GM23338 (cell line): ENCODE measurements at regions not wholly inside any gene's neighbourhood (a gene's known extent, or its start where the extent isn't known, plus 50 kb on each side); places are given as distances from the start of the nearest gene placed in this dataset.

Experiments used
- ATAC-seq: fragments of 200-7000 bp; cut with Tn5 transposase; 3 replicates; pipeline ENCODE4 v1.9.1; 2020
- DNase-seq: peaks from one replicate; pipeline ENCODE4 v3.0.0-alpha.2; 2015; ENCODE audit warnings: low spot score
- H2AFZ ChIP-seq: fragments of 200-600 bp; sonication (generic); 2 replicates; pipeline ENCODE4 v1.8.0; 2016; ENCODE audit warnings: antibody characterized with exemption, mild to moderate bottlenecking, moderate library complexity
- H3F3A ChIP-seq: fragments of 200-600 bp; sonication (generic); replicated peaks from 2 replicates; pipeline ENCODE4 v1.8.0; 2017; ENCODE audit warnings: antibody characterized with exemption, mixed run types, low read depth
- H3K27ac ChIP-seq: fragments of 200-600 bp; sonication (generic); 2 replicates; pipeline ENCODE4 v1.6.1; 2016; ENCODE audit warnings: low read depth
- H3K27me3 ChIP-seq: fragments of 200-600 bp; sonication (generic); 2 replicates; pipeline ENCODE4 v1.8.0; 2016; ENCODE audit warnings: mild to moderate bottlenecking, mixed run types, moderate library complexity; ENCODE audit not compliant: insufficient read depth
- H3K36me3 ChIP-seq: fragments of 200-600 bp; sonication (generic); 2 replicates; pipeline ENCODE4 v1.8.0; 2016; ENCODE audit warnings: mild to moderate bottlenecking; ENCODE audit not compliant: insufficient read depth
- H3K4me1 ChIP-seq: fragments of 200-600 bp; sonication (generic); 2 replicates; pipeline ENCODE4 v1.8.0; 2016; ENCODE audit warnings: mild to moderate bottlenecking, moderate library complexity; ENCODE audit not compliant: insufficient read depth
- H3K4me2 ChIP-seq: fragments of 200-600 bp; sonication (generic); 2 replicates; pipeline ENCODE4 v1.7.1; 2017; ENCODE audit warnings: mixed run types
- H3K4me3 ChIP-seq: fragments of 200-600 bp; sonication (generic); 2 replicates; pipeline ENCODE4 v1.6.1; 2016; ENCODE audit warnings: mixed run types
- H3K79me2 ChIP-seq: fragments of 200-600 bp; sonication (generic); replicated peaks from 2 replicates; pipeline ENCODE4 v1.8.0; 2017; ENCODE audit warnings: mild to moderate bottlenecking; ENCODE audit not compliant: insufficient read depth
- H3K9me2 ChIP-seq: fragments of 200-600 bp; sonication (generic); 2 replicates; pipeline ENCODE4 v1.8.0; 2017; ENCODE audit not compliant: insufficient read depth
- H4K20me1 ChIP-seq: fragments of 200-600 bp; sonication (generic); replicated peaks from 2 replicates; pipeline ENCODE4 v1.8.0; 2017; ENCODE audit warnings: mild to moderate bottlenecking; ENCODE audit not compliant: insufficient read depth
- H3K27ac Mint-ChIP-seq: 2 replicates; pipeline ENCODE4 v1.8.0; 2020; ENCODE audit warnings: inconsistent platforms, mild to moderate bottlenecking, moderate library complexity, mixed read lengths
- H3K27me3 Mint-ChIP-seq: 3 replicates; pipeline ENCODE4 v1.8.0; 2022; ENCODE audit warnings: low read depth, mild to moderate bottlenecking, moderate library complexity, mixed read lengths, inconsistent platforms; ENCODE audit not compliant: insufficient read depth, poor library complexity
- H3K36me3 Mint-ChIP-seq: 3 replicates; pipeline ENCODE4 v1.8.0; 2021; ENCODE audit warnings: low read depth, mild to moderate bottlenecking, inconsistent platforms, moderate library complexity, mixed read lengths
- H3K4me1 Mint-ChIP-seq: 3 replicates; pipeline ENCODE4 v1.8.0; 2020; ENCODE audit warnings: mild to moderate bottlenecking, inconsistent platforms, mixed read lengths
- H3K4me3 Mint-ChIP-seq: 3 replicates; pipeline ENCODE4 v1.8.0; 2021; ENCODE audit warnings: moderate library complexity, mild to moderate bottlenecking, inconsistent platforms, mixed read lengths
- H3K9me3 Mint-ChIP-seq: 3 replicates; pipeline ENCODE4 v1.8.0; 2020; ENCODE audit warnings: moderate library complexity, mild to moderate bottlenecking, inconsistent platforms, mixed read lengths
- EZH2 ChIP-seq: fragments of 200-600 bp; sonication (generic); IDR thresholded peaks from one replicate; pipeline ENCODE4 v1.8.0; 2017; ENCODE audit warnings: antibody characterized with exemption, mild to moderate bottlenecking, low read depth; ENCODE audit not compliant: unreplicated experiment
- EZH2phosphoT487 ChIP-seq: fragments of 200-600 bp; sonication (generic); IDR thresholded peaks from one replicate; pipeline ENCODE4 v1.8.1; 2018; ENCODE audit warnings: antibody characterized with exemption; ENCODE audit not compliant: unreplicated experiment
- JUNB ChIP-seq: IDR thresholded peaks from one replicate; pipeline ENCODE4 v1.6.1; 2016; ENCODE audit warnings: antibody characterized with exemption; ENCODE audit not compliant: unreplicated experiment
- NANOG ChIP-seq: IDR thresholded peaks from 2 replicates; pipeline ENCODE4 v1.6.1; 2016; ENCODE audit warnings: antibody characterized with exemption, borderline replicate concordance
- STAT1 ChIP-seq: IDR thresholded peaks from one replicate; pipeline ENCODE4 v1.6.1; 2016; ENCODE audit warnings: antibody characterized with exemption; ENCODE audit not compliant: unreplicated experiment
- ZNF114 ChIP-seq: fragments of 250-450 bp; sonication (Bioruptor Pico); IDR thresholded peaks from 2 replicates; pipeline ENCODE4 v1.5.0; 2020; ENCODE audit warnings: mild to moderate bottlenecking, moderate library complexity
- TF ChIP-seq, protein P1 (sequence below), 2 experiments: fragments of 200-600 bp in 1 of 2; sonication (generic) in 1 of 2; conservative IDR thresholded peaks; 2 replicates each; pipeline versions ENCODE4 v1.5.1 to v1.6.1; 2016 to 2017; ENCODE audit warnings: antibody characterized with exemption in 2 of 2, low read depth in 2 of 2, mild to moderate bottlenecking in 2 of 2, moderate library complexity in 1 of 2
- TF ChIP-seq, protein P2 (sequence below): fragments of 250-450 bp; sonication (Bioruptor Pico); IDR thresholded peaks from 2 replicates; pipeline ENCODE4 v1.5.0; 2020; ENCODE audit warnings: mild to moderate bottlenecking, moderate library complexity
- TF ChIP-seq, protein P3 (sequence below): IDR thresholded peaks from one replicate; pipeline ENCODE4 v1.6.1; 2018; ENCODE audit warnings: antibody characterized with exemption; ENCODE audit not compliant: unreplicated experiment

DNA sequence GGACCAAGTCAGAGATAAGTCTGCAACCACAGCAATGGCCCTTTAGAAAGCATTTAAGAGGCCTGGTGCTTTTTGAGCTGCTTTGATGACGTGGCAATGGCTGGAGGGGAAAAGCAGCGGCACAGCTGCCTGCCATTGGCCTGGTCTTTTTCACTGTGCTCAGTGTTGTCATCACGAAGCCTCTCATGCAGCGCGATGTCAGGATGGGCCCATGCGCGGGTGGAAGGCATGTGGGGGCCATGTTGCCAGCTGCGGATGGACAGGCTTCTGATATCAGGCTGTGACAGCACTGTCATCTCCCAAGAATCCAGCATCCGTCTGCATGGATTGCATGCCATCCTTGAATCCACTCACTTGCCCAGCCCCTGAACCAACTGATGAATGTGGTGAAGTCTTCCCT lies 204.5 kb downstream of the ACKR3 start (continued):
- TF ChIP-seq, protein P1, sequence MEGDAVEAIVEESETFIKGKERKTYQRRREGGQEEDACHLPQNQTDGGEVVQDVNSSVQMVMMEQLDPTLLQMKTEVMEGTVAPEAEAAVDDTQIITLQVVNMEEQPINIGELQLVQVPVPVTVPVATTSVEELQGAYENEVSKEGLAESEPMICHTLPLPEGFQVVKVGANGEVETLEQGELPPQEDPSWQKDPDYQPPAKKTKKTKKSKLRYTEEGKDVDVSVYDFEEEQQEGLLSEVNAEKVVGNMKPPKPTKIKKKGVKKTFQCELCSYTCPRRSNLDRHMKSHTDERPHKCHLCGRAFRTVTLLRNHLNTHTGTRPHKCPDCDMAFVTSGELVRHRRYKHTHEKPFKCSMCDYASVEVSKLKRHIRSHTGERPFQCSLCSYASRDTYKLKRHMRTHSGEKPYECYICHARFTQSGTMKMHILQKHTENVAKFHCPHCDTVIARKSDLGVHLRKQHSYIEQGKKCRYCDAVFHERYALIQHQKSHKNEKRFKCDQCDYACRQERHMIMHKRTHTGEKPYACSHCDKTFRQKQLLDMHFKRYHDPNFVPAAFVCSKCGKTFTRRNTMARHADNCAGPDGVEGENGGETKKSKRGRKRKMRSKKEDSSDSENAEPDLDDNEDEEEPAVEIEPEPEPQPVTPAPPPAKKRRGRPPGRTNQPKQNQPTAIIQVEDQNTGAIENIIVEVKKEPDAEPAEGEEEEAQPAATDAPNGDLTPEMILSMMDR (conservative IDR thresholded peaks at IDR 0.05; ENCODE audit: low read depth in 2 of 2), result no peak
- TF ChIP-seq, protein P2, sequence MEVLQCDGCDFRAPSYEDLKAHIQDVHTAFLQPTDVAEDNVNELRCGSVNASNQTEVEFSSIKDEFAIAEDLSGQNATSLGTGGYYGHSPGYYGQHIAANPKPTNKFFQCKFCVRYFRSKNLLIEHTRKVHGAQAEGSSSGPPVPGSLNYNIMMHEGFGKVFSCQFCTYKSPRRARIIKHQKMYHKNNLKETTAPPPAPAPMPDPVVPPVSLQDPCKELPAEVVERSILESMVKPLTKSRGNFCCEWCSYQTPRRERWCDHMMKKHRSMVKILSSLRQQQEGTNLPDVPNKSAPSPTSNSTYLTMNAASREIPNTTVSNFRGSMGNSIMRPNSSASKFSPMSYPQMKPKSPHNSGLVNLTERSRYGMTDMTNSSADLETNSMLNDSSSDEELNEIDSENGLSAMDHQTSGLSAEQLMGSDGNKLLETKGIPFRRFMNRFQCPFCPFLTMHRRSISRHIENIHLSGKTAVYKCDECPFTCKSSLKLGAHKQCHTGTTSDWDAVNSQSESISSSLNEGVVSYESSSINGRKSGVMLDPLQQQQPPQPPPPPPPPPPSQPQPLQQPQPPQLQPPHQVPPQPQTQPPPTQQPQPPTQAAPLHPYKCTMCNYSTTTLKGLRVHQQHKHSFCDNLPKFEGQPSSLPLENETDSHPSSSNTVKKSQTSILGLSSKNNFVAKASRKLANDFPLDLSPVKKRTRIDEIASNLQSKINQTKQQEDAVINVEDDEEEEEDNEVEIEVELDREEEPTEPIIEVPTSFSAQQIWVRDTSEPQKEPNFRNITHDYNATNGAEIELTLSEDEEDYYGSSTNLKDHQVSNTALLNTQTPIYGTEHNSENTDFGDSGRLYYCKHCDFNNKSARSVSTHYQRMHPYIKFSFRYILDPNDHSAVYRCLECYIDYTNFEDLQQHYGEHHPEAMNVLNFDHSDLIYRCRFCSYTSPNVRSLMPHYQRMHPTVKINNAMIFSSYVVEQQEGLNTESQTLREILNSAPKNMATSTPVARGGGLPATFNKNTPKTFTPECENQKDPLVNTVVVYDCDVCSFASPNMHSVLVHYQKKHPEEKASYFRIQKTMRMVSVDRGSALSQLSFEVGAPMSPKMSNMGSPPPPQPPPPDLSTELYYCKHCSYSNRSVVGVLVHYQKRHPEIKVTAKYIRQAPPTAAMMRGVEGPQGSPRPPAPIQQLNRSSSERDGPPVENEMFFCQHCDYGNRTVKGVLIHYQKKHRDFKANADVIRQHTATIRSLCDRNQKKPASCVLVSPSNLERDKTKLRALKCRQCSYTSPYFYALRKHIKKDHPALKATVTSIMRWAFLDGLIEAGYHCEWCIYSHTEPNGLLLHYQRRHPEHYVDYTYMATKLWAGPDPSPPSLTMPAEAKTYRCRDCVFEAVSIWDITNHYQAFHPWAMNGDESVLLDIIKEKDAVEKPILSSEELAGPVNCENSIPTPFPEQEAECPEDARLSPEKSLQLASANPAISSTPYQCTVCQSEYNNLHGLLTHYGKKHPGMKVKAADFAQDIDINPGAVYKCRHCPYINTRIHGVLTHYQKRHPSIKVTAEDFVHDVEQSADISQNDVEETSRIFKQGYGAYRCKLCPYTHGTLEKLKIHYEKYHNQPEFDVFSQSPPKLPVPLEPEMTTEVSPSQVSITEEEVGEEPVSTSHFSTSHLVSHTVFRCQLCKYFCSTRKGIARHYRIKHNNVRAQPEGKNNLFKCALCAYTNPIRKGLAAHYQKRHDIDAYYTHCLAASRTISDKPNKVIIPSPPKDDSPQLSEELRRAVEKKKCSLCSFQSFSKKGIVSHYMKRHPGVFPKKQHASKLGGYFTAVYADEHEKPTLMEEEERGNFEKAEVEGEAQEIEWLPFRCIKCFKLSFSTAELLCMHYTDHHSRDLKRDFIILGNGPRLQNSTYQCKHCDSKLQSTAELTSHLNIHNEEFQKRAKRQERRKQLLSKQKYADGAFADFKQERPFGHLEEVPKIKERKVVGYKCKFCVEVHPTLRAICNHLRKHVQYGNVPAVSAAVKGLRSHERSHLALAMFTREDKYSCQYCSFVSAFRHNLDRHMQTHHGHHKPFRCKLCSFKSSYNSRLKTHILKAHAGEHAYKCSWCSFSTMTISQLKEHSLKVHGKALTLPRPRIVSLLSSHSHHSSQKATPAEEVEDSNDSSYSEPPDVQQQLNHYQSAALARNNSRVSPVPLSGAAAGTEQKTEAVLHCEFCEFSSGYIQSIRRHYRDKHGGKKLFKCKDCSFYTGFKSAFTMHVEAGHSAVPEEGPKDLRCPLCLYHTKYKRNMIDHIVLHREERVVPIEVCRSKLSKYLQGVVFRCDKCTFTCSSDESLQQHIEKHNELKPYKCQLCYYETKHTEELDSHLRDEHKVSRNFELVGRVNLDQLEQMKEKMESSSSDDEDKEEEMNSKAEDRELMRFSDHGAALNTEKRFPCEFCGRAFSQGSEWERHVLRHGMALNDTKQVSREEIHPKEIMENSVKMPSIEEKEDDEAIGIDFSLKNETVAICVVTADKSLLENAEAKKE (CRISPR knock-in tag), result no peak
- no peak for TF ChIP-seq STAT1
- TF ChIP-seq JUNB, result no peak
- TF ChIP-seq EZH2phosphoT487, result no peak

DNA sequence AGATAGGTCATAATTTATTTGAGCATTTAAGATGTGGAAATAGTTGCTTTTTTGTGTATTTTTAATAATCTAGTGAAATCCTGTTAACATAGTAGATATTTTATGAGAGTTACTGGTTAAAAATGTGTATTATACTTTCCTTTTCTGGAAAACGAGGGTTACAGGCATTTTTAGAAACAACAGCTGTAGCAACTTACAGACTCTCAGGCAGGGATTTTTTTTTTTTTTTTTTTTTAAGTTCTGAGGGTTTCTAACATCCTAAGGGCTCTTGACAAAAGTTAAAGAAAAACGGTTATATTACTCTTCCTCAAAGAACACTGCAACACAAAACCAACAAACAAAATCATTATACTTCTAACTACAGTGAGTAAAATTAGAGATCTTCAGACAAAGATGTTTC lies 205.9 kb downstream of the ACKR3 start:
- Histone ChIP-seq H3K4me3 (no peak overlapping the region), H3K9me2 (no peaks in the 10 kb centered on the region; the same call in 1 of the 2 replicates), H4K20me1 (no peaks in the 10 kb centered on the region), H3K4me2 (no peak overlapping the region), H3K27ac (no peak overlapping the region), H3K4me1 (no peaks in the 10 kb centered on the region), H3K79me2 (no peaks in the 10 kb centered on the region), H3K27me3 (no peaks in the 10 kb centered on the region), H2AFZ (no peak overlapping the region), H3K36me3 (no peaks in the 10 kb centered on the region), H3F3A (no peaks in the 10 kb centered on the region)
- Mint-ChIP-seq H3K36me3 (no peaks in the 10 kb centered on the region), H3K4me3 (no peak overlapping the region), H3K27ac (no peak overlapping the region), H3K27me3 (peaks cover 1% of the 10 kb centered on the region), H3K9me3 (no peaks in the 10 kb centered on the region), H3K4me1 (no peaks in the 10 kb centered on the region)
- DNase-seq (no peak), ATAC-seq (no peak)
- TF ChIP-seq EZH2 (no peak), JUNB (no peak), ZNF114 (no peak), NANOG (no peak)
- TF ChIP-seq, protein P3, sequence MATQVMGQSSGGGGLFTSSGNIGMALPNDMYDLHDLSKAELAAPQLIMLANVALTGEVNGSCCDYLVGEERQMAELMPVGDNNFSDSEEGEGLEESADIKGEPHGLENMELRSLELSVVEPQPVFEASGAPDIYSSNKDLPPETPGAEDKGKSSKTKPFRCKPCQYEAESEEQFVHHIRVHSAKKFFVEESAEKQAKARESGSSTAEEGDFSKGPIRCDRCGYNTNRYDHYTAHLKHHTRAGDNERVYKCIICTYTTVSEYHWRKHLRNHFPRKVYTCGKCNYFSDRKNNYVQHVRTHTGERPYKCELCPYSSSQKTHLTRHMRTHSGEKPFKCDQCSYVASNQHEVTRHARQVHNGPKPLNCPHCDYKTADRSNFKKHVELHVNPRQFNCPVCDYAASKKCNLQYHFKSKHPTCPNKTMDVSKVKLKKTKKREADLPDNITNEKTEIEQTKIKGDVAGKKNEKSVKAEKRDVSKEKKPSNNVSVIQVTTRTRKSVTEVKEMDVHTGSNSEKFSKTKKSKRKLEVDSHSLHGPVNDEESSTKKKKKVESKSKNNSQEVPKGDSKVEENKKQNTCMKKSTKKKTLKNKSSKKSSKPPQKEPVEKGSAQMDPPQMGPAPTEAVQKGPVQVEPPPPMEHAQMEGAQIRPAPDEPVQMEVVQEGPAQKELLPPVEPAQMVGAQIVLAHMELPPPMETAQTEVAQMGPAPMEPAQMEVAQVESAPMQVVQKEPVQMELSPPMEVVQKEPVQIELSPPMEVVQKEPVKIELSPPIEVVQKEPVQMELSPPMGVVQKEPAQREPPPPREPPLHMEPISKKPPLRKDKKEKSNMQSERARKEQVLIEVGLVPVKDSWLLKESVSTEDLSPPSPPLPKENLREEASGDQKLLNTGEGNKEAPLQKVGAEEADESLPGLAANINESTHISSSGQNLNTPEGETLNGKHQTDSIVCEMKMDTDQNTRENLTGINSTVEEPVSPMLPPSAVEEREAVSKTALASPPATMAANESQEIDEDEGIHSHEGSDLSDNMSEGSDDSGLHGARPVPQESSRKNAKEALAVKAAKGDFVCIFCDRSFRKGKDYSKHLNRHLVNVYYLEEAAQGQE, result no peak
- TF ChIP-seq, protein P1 (conservative IDR thresholded peaks at IDR 0.05; ENCODE audit: low read depth in 2 of 2), result no peak
